HEK293 (cell line): ENCODE measurements at regions not wholly inside any gene's neighbourhood (a gene's known extent, or its start where the extent isn't known, plus 50 kb on each side); places are given as distances from the start of the nearest gene placed in this dataset.

Source experiments
- CTCF ChIA-PET: fragments of 350-600 bp; formaldehyde crosslinking; extraction: SDS; loops from one replicate; lab custom pipeline; 2021; ENCODE audit warnings: antibody characterized with exemption; lab: Yijun Ruan, JAX
- POLR2A ChIA-PET: fragments of 300-600 bp; formaldehyde crosslinking; extraction: SDS; loops from one replicate; lab custom pipeline; 2020; ENCODE audit warnings: antibody characterized with exemption, inconsistent platforms; lab: Yijun Ruan, JAX
- H3K27ac ChIP-seq: fragments of 200-500 bp; sonication (Bioruptor generic); 2 replicates; pipeline ENCODE4 v1.5.1; 2014; ENCODE audit warnings: low read depth, low read length, control low read depth, inconsistent platforms; ENCODE audit errors: extremely low read depth
- H3K36me3 ChIP-seq, 2 experiments: fragments of 200-500 bp in 1 of 2; sonication (Bioruptor generic) in 1 of 2; 1 replicate in 1 of 2; 2 replicates in 1 of 2; pipeline ENCODE4 v1.5.1; 2014 to 2017; ENCODE audit warnings: inconsistent platforms in 2 of 2, low read length in 2 of 2; ENCODE audit not compliant: control insufficient read depth in 2 of 2, insufficient read depth in 1 of 2
- H3K4me1 ChIP-seq: fragments of 200-500 bp; sonication (Bioruptor generic); 2 replicates; pipeline ENCODE4 v1.5.1; 2014; ENCODE audit warnings: mild to moderate bottlenecking, low read length, inconsistent platforms; ENCODE audit not compliant: control insufficient read depth, insufficient read depth
- H3K4me3 ChIP-seq: 2 replicates; pipeline ENCODE4 v1.5.1; 2011; ENCODE audit warnings: low read depth, mild to moderate bottlenecking, control low read depth, low read length, moderate library complexity
- H3K9me3 ChIP-seq: fragments of 200-500 bp; sonication (Bioruptor generic); 2 replicates; pipeline ENCODE4 v1.5.1; 2014; ENCODE audit warnings: low read depth, low read length, inconsistent platforms; ENCODE audit not compliant: control insufficient read depth, insufficient read depth
- AEBP2 ChIP-seq: fragments of 450-650 bp; formaldehyde crosslinking; IDR thresholded peaks from 2 replicates; pipeline ENCODE4 v1.5.1; 2016; ENCODE audit warnings: missing biosample characterization, missing genetic modification characterization, borderline replicate concordance
- KLF1 ChIP-seq: fragments of 450-650 bp; formaldehyde crosslinking; IDR thresholded peaks from 2 replicates; pipeline ENCODE4 v1.5.1; 2016; ENCODE audit warnings: missing biosample characterization, missing genetic modification characterization
- KLF10 ChIP-seq: fragments of 450-650 bp; IDR thresholded peaks from 2 replicates; pipeline ENCODE4 v1.5.1; 2018; ENCODE audit warnings: missing biosample characterization, mild to moderate bottlenecking, missing genetic modification characterization
- KLF7 ChIP-seq: fragments of 450-650 bp; formaldehyde crosslinking; IDR thresholded peaks from 2 replicates; pipeline ENCODE4 v1.5.1; 2016; ENCODE audit warnings: missing biosample characterization, missing genetic modification characterization, borderline replicate concordance
- KLF8 ChIP-seq: fragments of 450-650 bp; formaldehyde crosslinking; IDR thresholded peaks from 2 replicates; pipeline ENCODE4 v1.5.1; 2016; ENCODE audit warnings: missing biosample characterization, missing genetic modification characterization
- MEIS1 ChIP-seq: sonication (generic); formaldehyde crosslinking; IDR thresholded peaks from 2 replicates; pipeline ENCODE4 v1.8.1; 2022; ENCODE audit warnings: missing genetic modification reagents, mild to moderate bottlenecking, borderline replicate concordance
- TCF7L2 ChIP-seq: IDR thresholded peaks from 2 replicates; pipeline ENCODE4 v1.6.1; 2011; ENCODE audit warnings: low read depth, mild to moderate bottlenecking, inconsistent platforms, low read length, moderate library complexity, borderline replicate concordance
- YY1 ChIP-seq: fragments of 450-650 bp; formaldehyde crosslinking; IDR thresholded peaks from 2 replicates; pipeline ENCODE4 v1.5.1; 2018; ENCODE audit warnings: missing biosample characterization, missing genetic modification characterization
- ZEB2 ChIP-seq: fragments of 450-650 bp; formaldehyde crosslinking; IDR thresholded peaks from 2 replicates; pipeline ENCODE4 v1.5.1; 2016; ENCODE audit warnings: missing biosample characterization, missing genetic modification characterization
- ZFP69B ChIP-seq: fragments of 450-650 bp; formaldehyde crosslinking; IDR thresholded peaks from 2 replicates; pipeline ENCODE4 v1.5.1; 2016; ENCODE audit warnings: missing biosample characterization, missing genetic modification characterization
- ZNF140 ChIP-seq: fragments of 450-650 bp; formaldehyde crosslinking; IDR thresholded peaks from 2 replicates; pipeline ENCODE4 v1.5.1; 2016; ENCODE audit warnings: missing biosample characterization, missing genetic modification characterization
- ZNF146 ChIP-seq: fragments of 450-650 bp; formaldehyde crosslinking; IDR thresholded peaks from 2 replicates; pipeline ENCODE4 v1.5.1; 2016; ENCODE audit warnings: missing biosample characterization, missing genetic modification characterization
- ZNF174 ChIP-seq: fragments of 450-650 bp; formaldehyde crosslinking; IDR thresholded peaks from 2 replicates; pipeline ENCODE4 v1.5.0; 2017; ENCODE audit warnings: missing biosample characterization, mild to moderate bottlenecking, missing genetic modification characterization
- ZNF2 ChIP-seq: fragments of 450-650 bp; formaldehyde crosslinking; IDR thresholded peaks from 2 replicates; pipeline ENCODE4 v1.5.1; 2016; ENCODE audit warnings: missing biosample characterization, missing genetic modification characterization
- ZNF211 ChIP-seq: fragments of 450-650 bp; formaldehyde crosslinking; IDR thresholded peaks from 2 replicates; pipeline ENCODE4 v1.5.1; 2016; ENCODE audit warnings: low read depth, missing biosample characterization, missing genetic modification characterization
- ZNF394 ChIP-seq: fragments of 450-650 bp; formaldehyde crosslinking; IDR thresholded peaks from 2 replicates; pipeline ENCODE4 v1.5.1; 2016; ENCODE audit warnings: missing biosample characterization, missing genetic modification characterization, mild to moderate bottlenecking, moderate library complexity, borderline replicate concordance
- ZNF488 ChIP-seq: fragments of 450-650 bp; formaldehyde crosslinking; IDR thresholded peaks from 2 replicates; pipeline ENCODE4 v1.5.1; 2016; ENCODE audit warnings: missing biosample characterization, missing genetic modification characterization
- ZNF513 ChIP-seq: fragments of 450-650 bp; IDR thresholded peaks from 2 replicates; pipeline ENCODE4 v1.5.1; 2018; ENCODE audit warnings: missing biosample characterization, missing genetic modification characterization
- ZNF558 ChIP-seq: fragments of 450-650 bp; formaldehyde crosslinking; IDR thresholded peaks from 2 replicates; pipeline ENCODE4 v1.5.1; 2016; ENCODE audit warnings: missing biosample characterization, missing genetic modification characterization
- ZNF621 ChIP-seq: fragments of 450-650 bp; formaldehyde crosslinking; IDR thresholded peaks from 2 replicates; pipeline ENCODE4 v1.5.1; 2017; ENCODE audit warnings: missing biosample characterization, missing genetic modification characterization
- ZNF623 ChIP-seq: fragments of 450-650 bp; formaldehyde crosslinking; IDR thresholded peaks from 2 replicates; pipeline ENCODE4 v1.5.1; 2016; ENCODE audit warnings: missing biosample characterization, missing genetic modification characterization
- ZNF654 ChIP-seq: fragments of 450-650 bp; formaldehyde crosslinking; IDR thresholded peaks from 2 replicates; pipeline ENCODE4 v1.5.1; 2016; ENCODE audit warnings: low read depth, missing biosample characterization, missing genetic modification characterization
- ZSCAN30 ChIP-seq: fragments of 450-650 bp; IDR thresholded peaks from 2 replicates; pipeline ENCODE4 v1.5.1; 2018; ENCODE audit warnings: missing biosample characterization, mild to moderate bottlenecking, missing genetic modification characterization, moderate library complexity
- ZSCAN4 ChIP-seq: fragments of 450-650 bp; formaldehyde crosslinking; IDR thresholded peaks from 2 replicates; pipeline ENCODE4 v1.5.1; 2017; ENCODE audit warnings: missing biosample characterization, missing genetic modification characterization

GRCh38 chr4:153112041-153112441, 92.2 kb upstream of the TRIM2 start:
- H3K36me3 ChIP-seq, result no peaks in the 10 kb centered on the region
- H3K27ac ChIP-seq, result no peak overlapping the region
- no peaks in the 10 kb centered on the region for H3K9me3 ChIP-seq
- H3K4me3 ChIP-seq, result no peak overlapping the region
- CTCF ChIA-PET, result interaction anchor here (1.0 to 1.7 kb wide), 4 partner anchors 9 to 26 kb away, joined by 3 to 5 read pairs (median 4); no protein-coding TSS in a partner anchor
- POLR2A ChIA-PET, result no interaction called here
- H3K4me1 ChIP-seq, result no peaks in the 10 kb centered on the region
- TF ChIP-seq ZNF623 (tag by site-specific recombination) (no peak), KLF1 (tag by site-specific recombination) (no peak), ZSCAN30 (tag by site-specific recombination) (no peak), ZEB2 (tag by site-specific recombination) (no peak), ZNF140 (no peak), ZNF394 (tag by site-specific recombination) (no peak)
- TF ChIP-seq, all 188 proteins: peak for 0

- TF ChIP-seq ZFP69B (tag by site-specific recombination) (no peak), ZNF174 (no peak), ZNF2 (no peak)
- ChIA-PET POLR2A (no interaction called here), CTCF (interaction anchor here (0.6 to 1.7 kb wide), 7 partner anchors 7 to 1220 kb away, joined by 3 to 5 read pairs (median 3); no protein-coding TSS in a partner anchor)
- Histone ChIP-seq H3K36me3 (no peaks in the 10 kb centered on the region), H3K27ac (no peak overlapping the region), H3K4me3 (no peak overlapping the region), H3K4me1 (no peaks in the 10 kb centered on the region), H3K9me3 (no peaks in the 10 kb centered on the region)
Observed at GRCh38 chr4:153113061-153113837, 91.0 kb upstream of the TRIM2 start.

- H3K27ac ChIP-seq, result no peak overlapping the region
- no peak overlapping the region for H3K4me3 ChIP-seq
- TF ChIP-seq ZSCAN30 (tag by site-specific recombination) (no peak), ZNF558 (tag by site-specific recombination) (no peak), MEIS1 (no peak), ZNF513 (no peak), YY1 (tag by site-specific recombination) (no peak), KLF7 (tag by site-specific recombination) (no peak), ZNF488 (no peak), ZNF146 (tag by site-specific recombination) (no peak), KLF8 (tag by site-specific recombination) (no peak), ZNF211 (tag by site-specific recombination) (no peak), TCF7L2 (no peak), ZSCAN4 (no peak), ZNF621 (tag by site-specific recombination) (no peak), AEBP2 (no peak), ZNF654 (no peak), KLF10 (no peak)
- no peaks in the 10 kb centered on the region for H3K4me1 ChIP-seq
- no peaks in the 10 kb centered on the region for H3K36me3 ChIP-seq
- CTCF ChIA-PET, result interaction anchor here (0.8 kb wide), 2 partner anchors 8 to 14 kb away, joined by 3 read pairs; no protein-coding TSS in a partner anchor
- no peaks in the 10 kb centered on the region for H3K9me3 ChIP-seq
- POLR2A ChIA-PET, result no interaction called here
Observed at GRCh38 chr4:153113838-153114105, 90.5 kb upstream of the TRIM2 start.
